ENCODE measurements at regions not wholly inside any gene's neighbourhood (a gene's known extent, or its start where the extent isn't known, plus 50 kb on each side); places are given as distances from the start of the nearest gene placed in this dataset.

DNA sequence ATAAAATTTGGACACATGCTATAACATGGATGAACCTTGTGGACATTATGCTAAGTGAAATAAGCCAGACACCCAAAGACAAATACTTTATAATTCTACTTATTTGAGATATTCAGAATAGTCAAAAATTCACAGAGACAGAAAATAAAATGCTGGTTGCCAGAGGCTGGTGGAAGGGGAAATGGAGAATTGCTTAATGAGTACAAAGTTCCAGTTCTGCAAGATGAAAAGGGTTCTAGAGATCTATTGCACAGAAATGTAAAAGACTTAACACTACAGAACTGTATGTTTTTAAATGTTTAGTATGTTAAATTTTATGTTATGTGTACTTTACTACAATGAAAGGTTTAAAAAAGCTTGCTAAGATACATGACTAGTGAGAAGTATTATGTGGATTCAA is 344.8 kb downstream of the CNTN3 start:
- no peak for TF ChIP-seq POLR2A (IDR thresholded peaks at IDR 0.05)
- TF ChIP-seq, protein P1, sequence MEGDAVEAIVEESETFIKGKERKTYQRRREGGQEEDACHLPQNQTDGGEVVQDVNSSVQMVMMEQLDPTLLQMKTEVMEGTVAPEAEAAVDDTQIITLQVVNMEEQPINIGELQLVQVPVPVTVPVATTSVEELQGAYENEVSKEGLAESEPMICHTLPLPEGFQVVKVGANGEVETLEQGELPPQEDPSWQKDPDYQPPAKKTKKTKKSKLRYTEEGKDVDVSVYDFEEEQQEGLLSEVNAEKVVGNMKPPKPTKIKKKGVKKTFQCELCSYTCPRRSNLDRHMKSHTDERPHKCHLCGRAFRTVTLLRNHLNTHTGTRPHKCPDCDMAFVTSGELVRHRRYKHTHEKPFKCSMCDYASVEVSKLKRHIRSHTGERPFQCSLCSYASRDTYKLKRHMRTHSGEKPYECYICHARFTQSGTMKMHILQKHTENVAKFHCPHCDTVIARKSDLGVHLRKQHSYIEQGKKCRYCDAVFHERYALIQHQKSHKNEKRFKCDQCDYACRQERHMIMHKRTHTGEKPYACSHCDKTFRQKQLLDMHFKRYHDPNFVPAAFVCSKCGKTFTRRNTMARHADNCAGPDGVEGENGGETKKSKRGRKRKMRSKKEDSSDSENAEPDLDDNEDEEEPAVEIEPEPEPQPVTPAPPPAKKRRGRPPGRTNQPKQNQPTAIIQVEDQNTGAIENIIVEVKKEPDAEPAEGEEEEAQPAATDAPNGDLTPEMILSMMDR (IDR thresholded peaks at IDR 0.05) = no peak
- TF ChIP-seq POLR2AphosphoS5 (IDR thresholded peaks at IDR 0.05; ENCODE audit: insufficient read depth in 1 of 2, low read depth in 1 of 2) = no peak

Data from vagina (tissue), 2 donors.